K562 (cell line): ENCODE measurements at regions not wholly inside any gene's neighbourhood (a gene's known extent, or its start where the extent isn't known, plus 50 kb on each side); places are given as distances from the start of the nearest gene placed in this dataset.

Experiments
- ATAC-seq: fragments of 200-7000 bp; cut with Tn5 transposase; 3 replicates; pipeline ENCODE4 v1.9.1; 2020; ENCODE audit warnings: moderate library complexity
- BruUV-seq: library from RNA; stranded (reverse); fragments of 400-500 nt; replicated peaks from 2 replicates; lab custom pipeline; 2021; lab: Mats Ljungman, UMichigan
- CTCF ChIA-PET: fragments of 300-600 bp; formaldehyde crosslinking; extraction: SDS; loops from one replicate; lab custom pipeline; 2021; ENCODE audit warnings: low intra/inter-chr PET ratio; lab: Yijun Ruan, JAX
- POLR2A ChIA-PET: fragments of 300-600, 350-650 bp; sonication (Branson Sonifier 250); formaldehyde crosslinking; extraction: SDS; loops from one replicate; lab custom pipeline; 2021; ENCODE audit warnings: antibody characterized with exemption, inconsistent platforms; lab: Yijun Ruan, JAX
- DNase-seq, 4 experiments: peaks; one replicate each; pipeline versions ENCODE4 v3.0.0 to v3.0.0-alpha.2; 2011 to 2018; ENCODE audit warnings: low spot score in 3 of 4, mixed read lengths in 3 of 4; ENCODE audit errors: extremely low read depth in 1 of 4
- FAIRE-seq: peaks from 2 replicates; lab custom pipeline; 2011; peaks lifted over from hg19 to GRCh38; lab: Jason Lieb, UNC
- H2AFZ ChIP-seq: 2 replicates; pipeline ENCODE4 v1.6.0; 2011; ENCODE audit warnings: low read depth, low read length, control low read depth, inconsistent platforms
- H3K27ac ChIP-seq: fragments of 200-600 bp; 3 replicates; pipeline ENCODE4 v1.8.0; 2011; ENCODE audit warnings: low read depth, mild to moderate bottlenecking, control low read depth, inconsistent platforms, low read length, moderate library complexity, mixed read lengths; ENCODE audit errors: extremely low read depth
- H3K27me3 ChIP-seq, 2 experiments: fragments of 300-600 bp in 1 of 2; 2 replicates in 1 of 2; 3 replicates in 1 of 2; pipeline versions ENCODE4 v1.6.0 to v1.8.0; 2011; ENCODE audit warnings: inconsistent platforms in 2 of 2, low read length in 2 of 2, mild to moderate bottlenecking in 1 of 2, mixed read lengths in 1 of 2, moderate library complexity in 1 of 2; ENCODE audit not compliant: control insufficient read depth in 2 of 2, insufficient read depth in 2 of 2
- H3K36me3 ChIP-seq: fragments of 300-600 bp; 3 replicates; pipeline ENCODE4 v1.8.0; 2011; ENCODE audit warnings: mild to moderate bottlenecking, low read length, inconsistent platforms; ENCODE audit not compliant: control insufficient read depth, insufficient read depth
- H3K4me1 ChIP-seq, 2 experiments: fragments of 200-600 bp in 1 of 2; replicated peaks in 1 of 2; 2 replicates in 1 of 2; 3 replicates in 1 of 2; pipeline versions ENCODE4 v1.5.1 to v1.8.0; 2011; ENCODE audit warnings: inconsistent platforms in 2 of 2, low read length in 2 of 2, mild to moderate bottlenecking in 1 of 2, mixed read lengths in 1 of 2, moderate library complexity in 1 of 2; ENCODE audit not compliant: control insufficient read depth in 2 of 2, insufficient read depth in 2 of 2
- H3K4me2 ChIP-seq: 2 replicates; pipeline ENCODE4 v1.6.1; 2011; ENCODE audit warnings: low read length, control low read depth, inconsistent platforms, mixed read lengths; ENCODE audit not compliant: insufficient read depth
- H3K4me3 ChIP-seq: fragments of 200-600 bp; sonication (generic), shearing (Covaris generic); 2 replicates; pipeline ENCODE4 v1.5.1; 2016; ENCODE audit warnings: control low read depth, inconsistent platforms
- H3K79me2 ChIP-seq: fragments of 200-600 bp; 3 replicates; pipeline ENCODE4 v1.8.0; 2011; ENCODE audit warnings: low read length, inconsistent platforms; ENCODE audit not compliant: control insufficient read depth, insufficient read depth
- H3K9ac ChIP-seq, 2 experiments: 2 replicates each; pipeline versions ENCODE4 v1.6.0 to v1.6.1; 2011; ENCODE audit warnings: low read depth in 2 of 2, low read length in 2 of 2, control low read depth in 1 of 2, inconsistent platforms in 1 of 2, mild to moderate bottlenecking in 1 of 2, mixed read lengths in 1 of 2; ENCODE audit not compliant: insufficient read depth in 1 of 2
- H3K9me1 ChIP-seq: one replicate; pipeline ENCODE4 v1.6.0; 2011; ENCODE audit warnings: inconsistent platforms, mild to moderate bottlenecking, low read length, moderate library complexity; ENCODE audit not compliant: control insufficient read depth, insufficient read depth
- H3K9me3 ChIP-seq: replicated peaks from 2 replicates; pipeline ENCODE4 v1.5.1; 2011; ENCODE audit warnings: low read depth, low read length, inconsistent platforms; ENCODE audit not compliant: control insufficient read depth, insufficient read depth
- H4K20me1 ChIP-seq: replicated peaks from 2 replicates; pipeline ENCODE4 v1.6.1; 2011; ENCODE audit warnings: low read length, inconsistent platforms, mixed read lengths; ENCODE audit not compliant: control insufficient read depth, insufficient read depth
- ARID2 ChIP-seq: fragments of 450-650 bp; IDR thresholded peaks from 2 replicates; pipeline ENCODE4 v1.6.1; 2017; ENCODE audit warnings: antibody characterized with exemption, mild to moderate bottlenecking
- C11orf30 ChIP-seq: fragments of 450-650 bp; IDR thresholded peaks from 2 replicates; pipeline ENCODE4 v1.6.1; 2016; ENCODE audit warnings: low read depth, mild to moderate bottlenecking
- FOXJ3 ChIP-seq: sonication (generic); formaldehyde crosslinking; IDR thresholded peaks from 2 replicates; pipeline ENCODE4 v1.4.0; 2020; ENCODE audit warnings: mild to moderate bottlenecking, missing genetic modification reagents
- KDM2B ChIP-seq: fragments of 250-450 bp; sonication (Bioruptor Pico); IDR thresholded peaks from 2 replicates; pipeline ENCODE4 v1.8.0; 2021; ENCODE audit warnings: mild to moderate bottlenecking, moderate library complexity
- PTBP1 ChIP-seq: fragments of 200-400 bp; formaldehyde crosslinking; IDR thresholded peaks from 2 replicates; pipeline ENCODE4 v1.6.1; 2017; ENCODE audit warnings: low read depth, low read length
- SIRT6 ChIP-seq: IDR thresholded peaks from one replicate; pipeline ENCODE4 v1.6.1; 2012; ENCODE audit warnings: low read depth, mild to moderate bottlenecking, control low read depth, inconsistent platforms, low read length, moderate library complexity
- SMAD3 ChIP-seq: fragments of 450-650 bp; formaldehyde crosslinking; conservative IDR thresholded peaks from 2 replicates; pipeline ENCODE4 v1.4.0; 2020; ENCODE audit warnings: mild to moderate bottlenecking
- TAF1 ChIP-seq: IDR thresholded peaks from 2 replicates; pipeline ENCODE4 v1.6.1; 2011; ENCODE audit warnings: mild to moderate bottlenecking, low read length, moderate library complexity; ENCODE audit not compliant: insufficient read depth, control insufficient read depth, severe bottlenecking; ENCODE audit errors: extremely low read depth
- TGIF2 ChIP-seq: sonication (generic); formaldehyde crosslinking; IDR thresholded peaks from 2 replicates; pipeline ENCODE4 v1.8.1; 2022; ENCODE audit warnings: mild to moderate bottlenecking, missing genetic modification reagents, moderate library complexity
- ZC3H11A ChIP-seq: IDR thresholded peaks from 2 replicates; pipeline ENCODE4 v1.6.1; 2012; ENCODE audit warnings: low read depth, low read length, improper control_type of control experiment
- ZEB2 ChIP-seq: fragments of 450-650 bp; IDR thresholded peaks from 2 replicates; pipeline ENCODE4 v1.6.1; 2016
- ZNF384 ChIP-seq: IDR thresholded peaks from 2 replicates; pipeline ENCODE4 v1.6.1; 2012; ENCODE audit warnings: low read depth, low read length, improper control_type of control experiment
- ZNF586 ChIP-seq: fragments of 450-650 bp; formaldehyde crosslinking; conservative IDR thresholded peaks from 2 replicates; pipeline ENCODE4 v1.4.0; 2020; ENCODE audit warnings: mild to moderate bottlenecking, moderate library complexity
- ZNF589 ChIP-seq: fragments of 200-800 bp; sonication (Bioruptor generic); IDR thresholded peaks from 2 replicates; pipeline ENCODE4 v1.6.1; 2016; ENCODE audit warnings: low read depth, missing genetic modification characterization, missing compliant biosample characterization
- WGBS: fragments of 100-300 bp; shearing (Covaris generic); methylation state at CpG from one replicate; pipeline ENCODE4 v1.1.6; 2016; ENCODE audit warnings: low coverage, mixed read lengths; ENCODE audit not compliant: insufficient coverage; ENCODE audit errors: missing lambda C conversion rate; 5-methylcytosine and 5-hydroxymethylcytosine counted together
- in situ Hi-C: fragments of 300-500 bp; cut with MboI; formaldehyde crosslinking; loops from 4 replicates; pipeline ENCODE4 v1.15.0; 2018; ENCODE audit warnings: inconsistent platforms, mixed read lengths
- intact Hi-C: fragments of 100-400 bp; cut with micrococcal nuclease; formaldehyde crosslinking; loops from 2 replicates; pipeline ENCODE4 v1.14.2; 2022
- TF ChIP-seq, protein P1 (sequence below): sonication (generic); formaldehyde crosslinking; IDR thresholded peaks from 2 replicates; pipeline ENCODE4 v1.8.0; 2022; ENCODE audit warnings: missing genetic modification reagents, mild to moderate bottlenecking, moderate library complexity, borderline replicate concordance
- TF ChIP-seq, protein P2 (sequence below), 2 experiments: IDR thresholded peaks; 2 replicates each; pipeline ENCODE4 v1.6.1; 2012; ENCODE audit warnings: improper control_type of control experiment in 2 of 2, low read depth in 2 of 2, low read length in 2 of 2, borderline replicate concordance in 1 of 2

GRCh38 chr9:115775659-115776058, 377.9 kb upstream of the PAPPA start:
- TF ChIP-seq ARID2, result no peak
- no peak for TF ChIP-seq ZNF586 (CRISPR knock-in tag)
- no peak for TF ChIP-seq SIRT6
- TF ChIP-seq TGIF2 (CRISPR knock-in tag), result no peak
- no peak for TF ChIP-seq FOXJ3
- TF ChIP-seq, all 486 proteins: peak for 0
- no peaks in the 10 kb centered on the region for H3K4me1 ChIP-seq
- H3K36me3 ChIP-seq, result no peaks in the 10 kb centered on the region
- POLR2A ChIA-PET, result no interaction called here
- no peaks in the 10 kb centered on the region for H3K9me1 ChIP-seq
- DNase-seq (no peak), ATAC-seq (no peak), FAIRE-seq (no peak)
- in situ Hi-C loops (no loop called here), intact Hi-C loops (no loop called here)
- no peaks in the 10 kb centered on the region for H4K20me1 ChIP-seq
- CTCF ChIA-PET, result no interaction called here
- no peak overlapping the region for H2AFZ ChIP-seq
- H3K9me3 ChIP-seq, result no peaks in the 10 kb centered on the region; the same call in 1 of the 2 replicates
- no peak overlapping the region for H3K9ac ChIP-seq
- H3K4me2 ChIP-seq, result no peak overlapping the region
- BruUV-seq, result no TSS peak
- no peak overlapping the region for H3K27ac ChIP-seq
- H3K4me3 ChIP-seq, result no peak overlapping the region
- H3K27me3 ChIP-seq, result no peaks in the 10 kb centered on the region
- WGBS, result 0% methylated on average over 2 of the region's 2 CpGs
- H3K79me2 ChIP-seq, result no peaks in the 10 kb centered on the region

DNA sequence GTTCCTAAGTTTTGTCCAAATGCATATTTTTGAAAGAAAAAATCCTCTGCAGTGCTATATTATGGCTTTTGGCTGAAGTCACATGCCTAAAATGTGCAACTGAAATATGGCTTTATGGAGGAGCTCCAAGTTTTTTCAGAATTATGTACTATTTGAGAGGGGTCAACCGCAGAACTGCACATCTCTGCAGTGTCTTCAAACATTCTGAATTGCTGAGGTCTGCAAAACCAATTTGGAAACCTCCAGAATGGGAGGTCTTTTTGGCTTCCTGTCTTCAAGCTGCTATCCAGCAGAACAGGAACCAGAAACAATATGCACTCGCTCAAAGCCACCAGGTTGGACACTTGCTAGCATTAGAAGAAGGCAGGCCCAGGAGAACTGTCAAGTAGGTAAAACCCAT, 376.0 kb upstream of the PAPPA start:
- FAIRE-seq (no peak), DNase-seq (no peak), ATAC-seq (no peak)
- Histone ChIP-seq H3K36me3 (no peaks in the 10 kb centered on the region), H3K9ac (no peak overlapping the region), H3K4me3 (no peak overlapping the region), H3K79me2 (no peaks in the 10 kb centered on the region), H2AFZ (no peak overlapping the region), H3K4me1 (no peaks in the 10 kb centered on the region), H3K4me2 (no peak overlapping the region), H3K9me3 (no peaks in the 10 kb centered on the region; the same call in none of the 2 replicates), H3K27ac (no peak overlapping the region), H3K9me1 (no peaks in the 10 kb centered on the region), H4K20me1 (no peaks in the 10 kb centered on the region), H3K27me3 (no peaks in the 10 kb centered on the region)
- BruUV-seq, result no TSS peak
- in situ Hi-C loops, result no loop called here
- ChIA-PET CTCF (no interaction called here), POLR2A (no interaction called here)
- intact Hi-C loops, result no loop called here
- 0% methylated on average over 2 of the region's 2 CpGs for WGBS
- TF ChIP-seq ZNF384, result no peak
- no peak for TF ChIP-seq ZC3H11A
- no peak for TF ChIP-seq ZNF589 (CRISPR knock-in tag)
- no peak for TF ChIP-seq PTBP1
- TF ChIP-seq, protein P1, sequence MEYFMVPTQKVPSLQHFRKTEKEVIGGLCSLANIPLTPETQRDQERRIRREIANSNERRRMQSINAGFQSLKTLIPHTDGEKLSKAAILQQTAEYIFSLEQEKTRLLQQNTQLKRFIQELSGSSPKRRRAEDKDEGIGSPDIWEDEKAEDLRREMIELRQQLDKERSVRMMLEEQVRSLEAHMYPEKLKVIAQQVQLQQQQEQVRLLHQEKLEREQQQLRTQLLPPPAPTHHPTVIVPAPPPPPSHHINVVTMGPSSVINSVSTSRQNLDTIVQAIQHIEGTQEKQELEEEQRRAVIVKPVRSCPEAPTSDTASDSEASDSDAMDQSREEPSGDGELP (CRISPR knock-in tag), result no peak
- TF ChIP-seq SMAD3 (CRISPR knock-in tag), result no peak
- TF ChIP-seq, protein P2, sequence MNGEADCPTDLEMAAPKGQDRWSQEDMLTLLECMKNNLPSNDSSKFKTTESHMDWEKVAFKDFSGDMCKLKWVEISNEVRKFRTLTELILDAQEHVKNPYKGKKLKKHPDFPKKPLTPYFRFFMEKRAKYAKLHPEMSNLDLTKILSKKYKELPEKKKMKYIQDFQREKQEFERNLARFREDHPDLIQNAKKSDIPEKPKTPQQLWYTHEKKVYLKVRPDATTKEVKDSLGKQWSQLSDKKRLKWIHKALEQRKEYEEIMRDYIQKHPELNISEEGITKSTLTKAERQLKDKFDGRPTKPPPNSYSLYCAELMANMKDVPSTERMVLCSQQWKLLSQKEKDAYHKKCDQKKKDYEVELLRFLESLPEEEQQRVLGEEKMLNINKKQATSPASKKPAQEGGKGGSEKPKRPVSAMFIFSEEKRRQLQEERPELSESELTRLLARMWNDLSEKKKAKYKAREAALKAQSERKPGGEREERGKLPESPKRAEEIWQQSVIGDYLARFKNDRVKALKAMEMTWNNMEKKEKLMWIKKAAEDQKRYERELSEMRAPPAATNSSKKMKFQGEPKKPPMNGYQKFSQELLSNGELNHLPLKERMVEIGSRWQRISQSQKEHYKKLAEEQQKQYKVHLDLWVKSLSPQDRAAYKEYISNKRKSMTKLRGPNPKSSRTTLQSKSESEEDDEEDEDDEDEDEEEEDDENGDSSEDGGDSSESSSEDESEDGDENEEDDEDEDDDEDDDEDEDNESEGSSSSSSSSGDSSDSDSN (IDR thresholded peaks at IDR 0.05; ENCODE audit: borderline replicate concordance in 1 of 2, low read depth in 2 of 2, low read length in 2 of 2), result no peak
- TF ChIP-seq C11orf30, result no peak
- TF ChIP-seq KDM2B (CRISPR knock-in tag), result no peak
- TF ChIP-seq TAF1, result no peak
- TF ChIP-seq ZEB2, result no peak
